ENCODE measurements at regions not wholly inside any gene's neighbourhood (a gene's known extent, or its start where the extent isn't known, plus 50 kb on each side); places are given as distances from the start of the nearest gene placed in this dataset.
"Not testable (repeated sequence)": the region's sequence is repeated elsewhere in the genome, so short reads cannot be mapped to it uniquely, and the experiment has no call there.

- H3K4me1 ChIP-seq (ENCODE audit: low read depth) = no peaks in the 10 kb centered on the region
- H3K4me3 ChIP-seq = no peak overlapping the region
- ATAC-seq = no peak
- no peak for DNase-seq
- no peaks in the 10 kb centered on the region for H3K36me3 ChIP-seq (ENCODE audit: low read depth)
- TF ChIP-seq CTCF (IDR thresholded peaks at IDR 0.05) = no peak
- intact Hi-C loops (cut with DNase I, micrococcal nuclease) = no loop called here
- no peaks in the 10 kb centered on the region for H3K9me3 ChIP-seq
These were observed 105.5 kb downstream of the POU4F1 start for GRCh38 chr13:78497702-78498355.

DNA sequence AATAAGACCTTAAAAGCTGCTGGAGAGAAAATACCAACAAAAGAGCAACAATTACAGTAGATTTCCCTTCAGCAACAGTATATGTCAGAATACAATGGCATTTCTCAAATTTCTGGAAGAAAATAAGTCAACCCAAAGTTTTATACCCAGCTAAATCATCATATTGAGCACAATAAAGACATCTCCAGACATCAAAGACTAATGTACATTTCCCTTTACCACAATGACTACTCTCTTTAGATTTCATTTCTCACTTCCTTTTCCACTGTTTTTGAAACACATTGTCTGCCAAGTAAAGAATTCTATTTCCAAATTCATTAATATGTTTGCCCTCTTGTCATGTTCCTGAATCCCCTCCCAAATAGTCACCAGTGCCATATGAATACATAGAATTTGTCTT lies 111.4 kb downstream of the POU4F1 start:
- no peaks in the 10 kb centered on the region for H3K4me1 ChIP-seq (ENCODE audit: low read depth)
- no peak for DNase-seq
- no peaks in the 10 kb centered on the region for H3K36me3 ChIP-seq (ENCODE audit: low read depth)
- no peak for TF ChIP-seq CTCF (IDR thresholded peaks at IDR 0.05)
- intact Hi-C loops (cut with DNase I, micrococcal nuclease) = no loop called here
- no peak overlapping the region for H3K4me3 ChIP-seq
- ATAC-seq = no peak
- H3K9me3 ChIP-seq = no peaks in the 10 kb centered on the region

DNA sequence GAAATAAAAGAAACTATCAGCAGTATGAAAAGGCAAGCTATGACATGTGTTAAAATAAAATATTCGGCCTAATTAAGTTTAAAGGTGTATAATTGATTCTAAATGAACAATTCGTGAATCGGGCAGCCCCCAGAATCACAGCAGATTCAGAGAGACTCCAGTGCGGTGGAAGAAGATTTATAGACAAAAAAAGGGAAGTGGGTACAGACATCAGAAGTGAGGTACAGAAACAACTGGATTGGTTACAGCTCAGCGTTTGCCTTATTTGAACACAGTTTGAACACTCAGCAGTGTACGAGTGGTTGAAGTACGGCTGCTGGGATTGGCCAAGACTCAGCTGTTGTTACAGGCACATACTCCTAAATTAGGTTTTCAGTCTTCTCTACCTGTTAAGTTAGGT lies 113.1 kb downstream of the POU4F1 start:
- ATAC-seq; DNase-seq; H3K4me1 ChIP-seq (ENCODE audit: low read depth); intact Hi-C loops (cut with DNase I, micrococcal nuclease); H3K9me3 ChIP-seq; H3K36me3 ChIP-seq (ENCODE audit: low read depth); H3K4me3 ChIP-seq: not testable (repeated sequence)

DNA sequence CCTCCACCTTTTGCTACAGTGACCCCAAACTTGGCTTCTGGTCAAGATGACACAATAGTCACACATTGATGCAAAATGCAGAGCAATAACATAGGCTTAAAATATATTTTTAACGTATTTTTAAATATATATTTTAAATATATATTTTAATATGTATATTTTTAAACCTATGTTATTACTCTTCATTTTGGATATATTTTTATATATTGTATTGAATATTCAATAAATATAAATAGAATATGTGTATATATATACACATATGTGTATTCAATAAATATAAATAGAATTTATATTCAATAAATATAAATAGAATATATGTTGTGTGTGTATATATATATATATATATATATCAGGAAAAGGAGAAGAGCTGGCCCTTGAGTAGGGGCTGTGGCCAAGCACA lies 115.6 kb downstream of the POU4F1 start:
- intact Hi-C loops (cut with DNase I, micrococcal nuclease) = no loop called here
- ATAC-seq (no peak), DNase-seq (no peak)
- Histone ChIP-seq H3K36me3 (ENCODE audit: low read depth) (no peaks in the 10 kb centered on the region), H3K9me3 (no peaks in the 10 kb centered on the region), H3K4me3 (no peak overlapping the region), H3K4me1 (ENCODE audit: low read depth) (no peaks in the 10 kb centered on the region)
- no peak for TF ChIP-seq CTCF (IDR thresholded peaks at IDR 0.05)

DNA sequence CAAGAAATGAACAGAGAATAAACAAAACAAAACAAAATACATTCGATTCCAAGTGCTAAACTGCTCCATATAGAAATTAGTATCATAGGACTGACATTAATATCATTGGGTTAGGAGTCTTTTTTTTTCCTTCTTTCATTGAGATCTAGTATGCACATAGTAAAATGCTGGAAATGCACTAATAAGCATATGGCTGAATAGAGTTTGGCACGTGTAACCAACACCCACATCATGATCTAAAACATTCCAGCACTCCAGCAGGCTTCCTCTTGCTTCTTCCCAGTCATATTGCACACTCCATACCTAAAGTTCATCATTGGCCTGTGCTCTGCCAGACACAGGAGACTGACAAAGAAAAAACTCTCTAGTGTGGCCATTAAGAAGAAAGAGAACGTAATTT lies 117.5 kb downstream of the POU4F1 start:
- Histone ChIP-seq H3K9me3 (no peaks in the 10 kb centered on the region), H3K4me1 (ENCODE audit: low read depth) (no peaks in the 10 kb centered on the region), H3K36me3 (ENCODE audit: low read depth) (no peaks in the 10 kb centered on the region), H3K4me3 (no peak overlapping the region)
- intact Hi-C loops (cut with DNase I, micrococcal nuclease) = no loop called here
- DNase-seq (no peak), ATAC-seq (no peak)
- TF ChIP-seq CTCF (IDR thresholded peaks at IDR 0.05) = no peak

GRCh38 chr13:78478183-78478582 lies 125.2 kb downstream of the POU4F1 start:
- no peaks in the 10 kb centered on the region for H3K9me3 ChIP-seq

More at GRCh38 chr13:78478183-78478582, 125.2 kb downstream of the POU4F1 start:
- TF ChIP-seq CTCF (IDR thresholded peaks at IDR 0.05) = no peak
- Histone ChIP-seq H3K4me1 (ENCODE audit: low read depth) (no peaks in the 10 kb centered on the region), H3K4me3 (no peak overlapping the region), H3K36me3 (ENCODE audit: low read depth) (no peaks in the 10 kb centered on the region)
- no peak for DNase-seq
- intact Hi-C loops (cut with DNase I, micrococcal nuclease) = no loop called here
- no peak for ATAC-seq

Measured in mucosa of descending colon (tissue), 3 donors.